Transverse colon (tissue), 4 donors: ENCODE measurements at regions not wholly inside any gene's neighbourhood (a gene's known extent, or its start where the extent isn't known, plus 50 kb on each side); places are given as distances from the start of the nearest gene placed in this dataset.

Experiments
- POLR2AphosphoS5 ChIP-seq, 3 donors: sonication (generic); formaldehyde crosslinking; IDR thresholded peaks; one replicate each; pipeline ENCODE4 v1.6.1; 2016; ENCODE audit warnings: antibody characterized with exemption in 3 of 3
- TF ChIP-seq, protein P1 (sequence below), 5 experiments: fragments of 200-600 bp in 3 of 5; fragments of 450-650 bp in 2 of 5; sonication (generic) in 3 of 5; IDR thresholded peaks; 1 replicate in 2 of 5; 2 replicates in 3 of 5; pipeline ENCODE4 v1.5.1; 2016 to 2017; ENCODE audit warnings: antibody characterized with exemption in 5 of 5, inconsistent platforms in 3 of 5, mild to moderate bottlenecking in 2 of 5, moderate library complexity in 1 of 5

DNA sequence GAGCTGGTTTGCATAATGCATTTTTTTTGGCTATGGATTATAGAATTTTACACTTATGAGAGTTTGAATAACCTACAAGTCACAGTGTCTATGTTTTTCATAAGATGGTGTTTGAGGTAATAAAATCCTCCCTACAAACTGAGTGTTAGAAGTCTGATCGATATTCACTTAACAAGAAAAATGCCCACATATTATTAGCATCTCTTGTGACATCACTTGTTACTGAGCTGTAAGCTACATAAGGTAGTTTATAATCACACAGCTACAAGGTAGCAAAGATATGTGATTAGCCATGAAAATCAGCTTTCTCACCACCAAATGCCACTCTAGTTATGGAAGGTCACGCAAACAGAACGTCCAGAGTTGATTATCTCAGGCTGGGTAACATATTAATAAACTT lies 669.6 kb downstream of the PCDH18 start:
- TF ChIP-seq, protein P1, sequence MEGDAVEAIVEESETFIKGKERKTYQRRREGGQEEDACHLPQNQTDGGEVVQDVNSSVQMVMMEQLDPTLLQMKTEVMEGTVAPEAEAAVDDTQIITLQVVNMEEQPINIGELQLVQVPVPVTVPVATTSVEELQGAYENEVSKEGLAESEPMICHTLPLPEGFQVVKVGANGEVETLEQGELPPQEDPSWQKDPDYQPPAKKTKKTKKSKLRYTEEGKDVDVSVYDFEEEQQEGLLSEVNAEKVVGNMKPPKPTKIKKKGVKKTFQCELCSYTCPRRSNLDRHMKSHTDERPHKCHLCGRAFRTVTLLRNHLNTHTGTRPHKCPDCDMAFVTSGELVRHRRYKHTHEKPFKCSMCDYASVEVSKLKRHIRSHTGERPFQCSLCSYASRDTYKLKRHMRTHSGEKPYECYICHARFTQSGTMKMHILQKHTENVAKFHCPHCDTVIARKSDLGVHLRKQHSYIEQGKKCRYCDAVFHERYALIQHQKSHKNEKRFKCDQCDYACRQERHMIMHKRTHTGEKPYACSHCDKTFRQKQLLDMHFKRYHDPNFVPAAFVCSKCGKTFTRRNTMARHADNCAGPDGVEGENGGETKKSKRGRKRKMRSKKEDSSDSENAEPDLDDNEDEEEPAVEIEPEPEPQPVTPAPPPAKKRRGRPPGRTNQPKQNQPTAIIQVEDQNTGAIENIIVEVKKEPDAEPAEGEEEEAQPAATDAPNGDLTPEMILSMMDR (IDR thresholded peaks at IDR 0.05): no peak
- no peak for TF ChIP-seq POLR2AphosphoS5 (IDR thresholded peaks at IDR 0.05)
